Right ventricle myocardium superior (tissue), 1 donor: ENCODE measurements at regions not wholly inside any gene's neighbourhood (a gene's known extent, or its start where the extent isn't known, plus 50 kb on each side); places are given as distances from the start of the nearest gene placed in this dataset.

Experiments
- ATAC-seq: fragments of 200-7000 bp; cut with Tn5 transposase; one replicate; pipeline ENCODE4 v1.9.1; 2020; ENCODE audit warnings: mild to moderate bottlenecking; ENCODE audit not compliant: poor library complexity
- DNase-seq: peaks from one replicate; pipeline ENCODE4 v3.0.0-alpha.2; 2020
- intact Hi-C: fragments of 100-400 bp; cut with DNase I; formaldehyde crosslinking; loops from one replicate; pipeline ENCODE4 v1.11.2; 2022
- donor health status: DM: no; HTN: yes; CAD: no; lungs with severe emphysema.

DNA sequence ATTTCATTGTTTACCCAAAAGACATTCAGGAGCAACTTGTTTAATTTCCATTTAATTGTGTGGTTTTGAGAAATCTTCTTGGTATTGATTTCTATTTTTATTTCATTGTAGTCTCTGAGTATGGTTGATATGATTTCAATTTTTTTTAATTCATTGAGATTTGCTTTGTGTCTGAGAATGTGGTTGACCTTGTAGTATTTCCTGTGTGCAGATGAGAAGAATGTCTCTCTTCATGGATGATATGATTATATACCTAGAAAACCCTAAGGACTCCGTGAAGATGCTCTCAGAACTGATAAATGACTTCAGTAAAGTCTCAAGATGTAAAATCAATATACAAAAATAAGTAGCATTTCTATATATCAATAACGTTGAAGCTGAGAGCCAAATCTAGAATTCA is 202.4 kb upstream of the CDH9 start:
- intact Hi-C loops = no loop called here
- no peak for ATAC-seq
- DNase-seq = no peak

- DNase-seq (no peak), ATAC-seq (no peak)
- intact Hi-C loops = no loop called here
These were observed 196.5 kb upstream of the CDH9 start for GRCh38 chr5:27234916-27235315.

GRCh38 chr5:27221410-27221809 is 183.0 kb upstream of the CDH9 start:
- DNase-seq (no peak), ATAC-seq (no peak)
- intact Hi-C loops = no loop called here

GRCh38 chr5:27220752-27221151 is 182.4 kb upstream of the CDH9 start:
- intact Hi-C loops = no loop called here
- ATAC-seq = no peak

GRCh38 chr5:27217977-27218376 is 179.6 kb upstream of the CDH9 start:
- intact Hi-C loops = no loop called here
- no peak for DNase-seq
- ATAC-seq = no peak

More at GRCh38 chr5:27220752-27221151, 182.4 kb upstream of the CDH9 start:
- DNase-seq = no peak

DNA sequence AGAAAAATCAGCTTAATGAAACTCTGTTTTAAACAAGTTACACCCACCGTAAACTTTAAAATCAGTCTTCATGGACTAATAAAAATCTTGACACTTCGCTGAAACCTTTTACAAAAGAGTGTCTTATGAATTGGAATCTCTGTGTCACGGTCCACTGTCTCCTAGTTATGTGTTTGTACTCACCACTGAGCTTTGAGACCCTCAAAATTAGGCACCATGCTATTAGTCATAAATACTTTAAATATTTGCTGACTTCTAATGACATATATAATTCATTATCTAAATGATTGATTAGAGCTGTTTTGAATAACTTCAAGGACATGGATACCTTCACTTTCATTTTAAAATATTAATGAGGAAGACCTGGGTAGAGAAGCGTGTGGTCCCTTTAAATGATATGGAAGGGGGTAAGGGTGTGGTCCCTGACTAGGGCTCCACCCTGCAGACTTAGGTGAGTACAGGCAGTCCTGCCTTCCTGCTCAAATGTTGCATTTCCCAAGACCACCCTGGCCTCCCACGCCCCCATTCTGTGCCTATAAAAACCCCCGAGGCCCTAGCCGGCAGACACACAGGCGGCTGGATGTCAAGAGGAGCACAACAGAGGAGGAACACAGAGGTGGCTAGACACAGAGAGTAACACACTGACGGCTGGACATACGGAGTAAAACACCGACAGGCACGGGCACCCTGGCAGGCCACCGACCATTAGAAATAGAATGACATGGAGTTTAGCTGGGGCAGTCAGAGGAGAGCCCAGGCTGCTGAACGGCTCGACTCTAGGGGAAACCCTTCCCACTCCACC is 179.0 kb upstream of the CDH9 start:
- intact Hi-C loops = no loop called here
- ATAC-seq (no peak), DNase-seq (peak; percentile 25)

GRCh38 chr5:27216367-27216950 is 178.1 kb upstream of the CDH9 start:
- DNase-seq (no peak), ATAC-seq (no peak)
- intact Hi-C loops = no loop called here

GRCh38 chr5:27208051-27208450 is 169.7 kb upstream of the CDH9 start:
- no peak for ATAC-seq
- no peak for DNase-seq

DNA sequence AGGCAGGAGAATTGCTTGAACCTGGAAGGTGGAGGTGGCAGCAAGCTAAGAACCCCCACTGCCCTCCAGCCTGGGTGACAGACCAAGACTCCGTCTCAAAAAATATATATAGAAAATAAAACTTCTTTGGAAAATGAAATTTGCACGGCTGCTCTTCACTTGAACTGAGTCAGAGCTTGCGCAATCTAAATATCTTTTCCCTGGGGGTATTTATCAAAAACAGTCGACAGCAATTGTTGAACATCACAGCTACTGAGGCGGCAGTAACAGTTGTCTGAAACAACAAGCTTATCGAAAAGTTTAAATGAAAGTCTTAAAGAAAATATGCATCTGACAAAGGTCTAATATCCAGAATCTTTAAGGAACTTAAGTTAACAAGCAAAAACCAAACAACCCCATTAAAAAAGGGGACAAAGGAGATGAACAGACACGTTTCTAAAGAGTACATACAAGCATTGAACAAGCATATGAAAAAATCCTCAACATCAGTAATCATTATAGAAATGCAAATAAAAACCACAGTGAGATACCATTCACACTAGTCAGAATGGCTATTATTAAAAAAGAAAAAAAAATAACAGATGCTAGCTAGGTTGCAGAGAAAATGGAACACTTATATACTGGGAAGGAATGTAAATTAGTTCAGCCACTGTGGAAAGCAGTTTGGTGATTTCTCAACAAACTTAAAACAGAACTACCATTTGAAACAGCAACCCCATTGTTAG is 153.6 kb upstream of the CDH9 start:
- intact Hi-C loops = no loop called here
- DNase-seq (no peak), ATAC-seq (no peak)

More at GRCh38 chr5:27208051-27208450, 169.7 kb upstream of the CDH9 start:
- intact Hi-C loops = no loop called here

DNA sequence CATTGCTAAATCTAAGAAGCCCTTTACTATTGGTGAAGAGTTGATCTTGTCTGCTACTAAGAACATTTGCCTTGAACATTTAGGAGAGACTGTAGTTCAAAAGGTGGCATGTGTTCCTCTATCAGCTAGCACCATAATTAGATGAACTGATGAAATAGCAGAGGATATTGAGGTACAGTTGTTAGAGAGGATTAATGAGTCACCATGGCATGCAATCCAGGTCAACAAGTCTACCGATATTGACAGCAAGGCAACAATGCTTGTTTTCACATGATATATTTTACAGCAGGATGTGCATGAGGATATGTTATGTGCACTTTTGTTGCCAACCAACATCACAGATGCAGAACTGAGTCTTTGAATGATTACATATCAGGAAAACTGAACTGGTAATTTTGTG is 134.3 kb upstream of the CDH9 start:
- intact Hi-C loops = no loop called here
- no peak for ATAC-seq

DNA sequence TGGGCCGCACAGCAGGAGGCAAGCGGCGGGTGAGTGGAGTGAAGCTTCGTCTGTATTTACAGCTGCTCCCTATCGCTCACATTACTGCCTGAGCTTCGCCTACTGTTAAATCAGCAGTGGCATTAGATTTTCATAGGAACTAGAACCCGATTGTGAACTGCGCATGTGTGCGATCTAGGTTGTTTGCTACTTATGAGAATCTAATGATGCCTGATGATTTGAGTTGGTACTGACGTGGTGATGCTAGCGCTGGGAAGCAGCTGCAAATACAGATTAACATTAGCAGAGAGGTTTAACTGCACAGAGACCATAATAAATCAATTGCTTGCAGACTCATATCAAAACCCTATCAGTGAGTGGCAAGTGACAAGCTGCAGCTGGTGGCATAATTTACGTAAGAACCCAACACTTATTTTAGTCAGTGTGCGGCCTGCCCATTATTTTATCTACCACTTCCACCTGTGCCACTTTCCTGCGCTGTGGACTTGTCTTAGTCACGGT is 133.4 kb upstream of the CDH9 start:
- no peak for DNase-seq
- intact Hi-C loops = no loop called here
- ATAC-seq = no peak

More for the DNA sequence above, 134.3 kb upstream of the CDH9 start:
- no peak for DNase-seq

- ATAC-seq = no peak
- intact Hi-C loops = no loop called here
- no peak for DNase-seq
These were observed 120.4 kb upstream of the CDH9 start for GRCh38 chr5:27158775-27159174.

- DNase-seq (no peak), ATAC-seq (no peak)
- intact Hi-C loops = no loop called here
These were observed 119.8 kb upstream of the CDH9 start for GRCh38 chr5:27158171-27158570.

DNA sequence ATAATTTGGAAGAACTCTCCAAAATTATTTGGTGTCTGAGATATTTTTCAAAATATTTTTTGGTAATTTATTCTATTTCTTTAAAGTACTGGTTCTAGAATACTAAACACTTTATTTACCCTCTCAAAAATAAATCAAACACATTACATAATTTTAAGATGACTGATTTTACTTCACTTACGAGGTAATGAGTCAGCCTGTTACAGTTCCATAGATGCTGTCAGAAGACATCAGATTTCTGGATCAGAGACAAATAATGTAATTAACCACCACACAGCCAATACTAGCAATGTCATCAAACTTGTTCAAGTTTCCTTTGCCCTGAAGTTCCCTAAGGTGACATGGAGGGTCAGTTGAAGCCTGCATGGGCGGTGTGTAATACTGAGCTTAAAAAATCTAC is 106.1 kb upstream of the CDH9 start:
- no peak for ATAC-seq
- intact Hi-C loops = no loop called here
- DNase-seq = no peak

GRCh38 chr5:27140831-27141230 is 102.4 kb upstream of the CDH9 start:
- intact Hi-C loops = no loop called here
- no peak for DNase-seq
- ATAC-seq = no peak

GRCh38 chr5:27130587-27130986 is 92.2 kb upstream of the CDH9 start:
- no peak for DNase-seq
- intact Hi-C loops = no loop called here
- no peak for ATAC-seq

GRCh38 chr5:27129926-27130325 is 91.5 kb upstream of the CDH9 start:
- ATAC-seq (no peak), DNase-seq (no peak)
- intact Hi-C loops = no loop called here

GRCh38 chr5:27125856-27126255 is 87.5 kb upstream of the CDH9 start:
- no peak for ATAC-seq
- intact Hi-C loops = no loop called here
- DNase-seq = no peak

DNA sequence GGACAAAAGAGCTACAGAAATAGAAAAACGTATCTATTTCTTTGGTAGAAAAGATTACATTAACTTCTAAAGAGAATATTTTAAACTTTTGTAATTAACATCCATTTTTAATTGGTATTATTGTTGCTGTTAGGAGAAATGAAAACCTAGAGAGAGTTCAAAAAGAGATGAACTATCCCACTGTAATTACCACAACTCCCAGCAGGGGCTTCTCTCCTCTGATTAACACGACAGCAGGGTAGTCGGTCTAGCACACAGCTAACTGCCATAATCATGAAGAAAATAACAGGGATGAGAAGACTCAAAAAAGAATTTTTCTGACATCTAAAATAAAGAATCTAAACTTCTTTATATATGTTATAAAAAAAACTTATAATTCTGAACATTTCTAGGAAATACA is 86.2 kb upstream of the CDH9 start:
- ATAC-seq (no peak), DNase-seq (no peak)
- intact Hi-C loops = no loop called here
